ENCODE measurements at regions not wholly inside any gene's neighbourhood (a gene's known extent, or its start where the extent isn't known, plus 50 kb on each side); places are given as distances from the start of the nearest gene placed in this dataset.

DNA sequence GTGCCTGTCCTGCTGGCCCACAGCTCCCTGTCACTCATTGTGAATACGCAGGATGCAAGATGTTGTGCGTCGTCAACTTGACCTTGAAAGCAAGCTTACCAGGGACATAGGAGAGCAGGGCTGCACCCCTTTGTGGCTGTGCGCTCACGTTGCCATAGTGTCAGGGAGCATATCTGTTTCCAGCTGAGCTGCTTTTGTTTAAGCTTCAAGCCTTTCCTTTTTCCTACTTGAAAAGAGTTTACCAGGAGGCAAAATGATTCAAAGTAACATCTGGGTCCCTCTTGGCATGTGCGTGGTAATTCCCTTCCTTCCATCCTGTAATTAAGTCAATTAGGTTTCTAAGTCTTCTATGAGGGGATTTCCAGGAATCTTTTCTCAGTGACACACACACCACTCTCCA, 537.1 kb downstream of the AJAP1 start:
- Mint-ChIP-seq H3K4me3 (no peak overlapping the region), H3K27me3 (no peaks in the 10 kb centered on the region), H3K9me3 (peaks cover 2% of the 10 kb centered on the region), H3K4me1 (no peaks in the 10 kb centered on the region), H3K27ac (no peak overlapping the region), H3K36me3 (no peaks in the 10 kb centered on the region)
- POLR2A ChIA-PET: no interaction called here
- no peak for ATAC-seq (ENCODE audit: low read depth)
- DNase-seq: no peak

DNA sequence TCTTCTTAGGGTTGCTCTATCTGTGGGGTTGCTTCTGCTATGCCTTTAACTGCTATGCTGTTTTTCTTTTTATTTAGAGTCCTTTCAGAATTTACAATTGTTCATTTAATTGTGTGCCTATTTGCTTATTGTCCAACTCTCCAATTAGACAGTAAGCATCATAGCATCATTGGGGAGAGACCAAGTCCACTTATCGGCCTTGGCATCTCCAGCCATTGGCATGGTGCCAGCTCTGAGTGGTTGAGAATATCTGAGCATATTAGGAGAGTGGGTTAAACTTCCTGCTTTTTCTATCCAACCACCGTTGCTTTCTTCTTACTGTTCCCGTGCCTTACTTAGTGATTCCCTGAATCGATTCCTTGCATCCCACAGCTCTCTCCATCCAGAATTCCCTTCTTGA, 535.0 kb downstream of the AJAP1 start:
- Mint-ChIP-seq H3K27ac (no peak overlapping the region), H3K27me3 (no peaks in the 10 kb centered on the region), H3K36me3 (no peaks in the 10 kb centered on the region), H3K4me3 (no peak overlapping the region), H3K4me1 (no peaks in the 10 kb centered on the region), H3K9me3 (peaks cover 2% of the 10 kb centered on the region)
- ATAC-seq (ENCODE audit: low read depth): no peak
- DNase-seq: no peak
- POLR2A ChIA-PET: no interaction called here

DNA sequence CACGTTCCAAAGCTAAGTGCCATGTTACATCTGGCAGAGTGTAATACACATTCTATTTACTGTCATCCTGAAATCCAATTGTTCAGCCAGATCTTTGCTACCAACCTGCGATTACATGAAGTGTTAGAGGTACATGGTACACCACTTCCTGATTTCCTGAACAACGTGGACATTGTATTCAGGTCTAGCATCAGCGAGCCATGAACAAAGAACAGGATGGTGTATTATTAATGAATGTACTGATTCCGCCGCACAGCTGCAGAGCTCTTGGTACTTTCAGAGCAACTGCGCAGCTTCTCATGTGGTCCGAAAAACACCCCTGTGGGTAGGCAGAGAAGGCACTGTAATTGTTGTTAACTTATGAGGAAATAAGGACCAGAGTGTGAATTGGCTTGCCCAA, 511.4 kb downstream of the AJAP1 start:
- Mint-ChIP-seq H3K4me3 (no peak overlapping the region), H3K4me1 (no peaks in the 10 kb centered on the region), H3K27me3 (peaks cover 2% of the 10 kb centered on the region), H3K36me3 (no peaks in the 10 kb centered on the region), H3K9me3 (peaks cover 6% of the 10 kb centered on the region), H3K27ac (no peak overlapping the region)
- ATAC-seq (ENCODE audit: low read depth): no peak
- DNase-seq: no peak
- POLR2A ChIA-PET: no interaction called here

DNA sequence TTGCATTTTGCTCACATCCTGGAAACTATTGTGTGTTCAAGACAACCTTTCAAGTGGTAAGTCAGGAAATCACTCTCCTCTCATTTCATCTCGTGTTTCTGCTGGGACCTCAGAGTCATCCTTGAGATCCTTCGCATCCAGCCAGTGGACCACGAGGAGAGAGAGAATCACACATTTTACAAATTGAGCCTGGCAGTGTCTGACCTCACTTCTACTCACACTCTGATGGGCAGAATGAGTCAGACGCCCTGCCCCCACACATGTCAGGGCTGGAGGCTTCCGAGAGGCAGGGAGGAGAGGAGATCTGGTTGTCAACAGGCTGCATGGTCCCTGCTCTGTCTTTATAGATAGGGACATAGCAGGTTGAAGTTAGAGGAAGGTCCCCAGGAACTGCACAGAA, 509.7 kb downstream of the AJAP1 start:
- POLR2A ChIA-PET: no interaction called here
- Mint-ChIP-seq H3K4me3 (no peak overlapping the region), H3K9me3 (peaks cover 6% of the 10 kb centered on the region), H3K27ac (no peak overlapping the region), H3K36me3 (no peaks in the 10 kb centered on the region), H3K4me1 (no peaks in the 10 kb centered on the region), H3K27me3 (peaks cover 2% of the 10 kb centered on the region)
- ATAC-seq (ENCODE audit: low read depth) (no peak), DNase-seq (no peak)

DNA sequence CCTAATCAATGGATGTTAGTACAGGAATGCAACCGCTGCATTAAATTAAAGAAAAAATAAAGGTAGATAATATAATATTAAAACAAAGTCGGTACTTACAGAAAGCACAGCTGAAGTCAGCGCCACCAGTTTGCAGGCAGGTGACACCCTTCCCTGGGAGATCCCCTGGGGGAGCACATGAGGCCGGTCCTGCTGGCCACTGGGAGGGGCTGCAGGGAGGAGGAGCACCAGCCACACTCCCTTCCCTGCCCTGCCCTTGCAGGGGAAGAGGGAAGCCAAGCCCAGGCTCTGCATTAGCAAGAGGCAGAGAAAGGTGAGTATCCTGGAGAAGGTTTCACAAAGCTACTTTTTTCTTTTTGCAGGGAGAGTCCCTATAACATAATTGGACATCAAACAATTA, 507.0 kb downstream of the AJAP1 start:
- DNase-seq: no peak
- Mint-ChIP-seq H3K4me3 (no peak overlapping the region), H3K9me3 (peaks cover 7% of the 10 kb centered on the region), H3K27me3 (peaks cover 2% of the 10 kb centered on the region), H3K4me1 (no peaks in the 10 kb centered on the region), H3K36me3 (no peaks in the 10 kb centered on the region), H3K27ac (no peak overlapping the region)
- POLR2A ChIA-PET: no interaction called here
- ATAC-seq (ENCODE audit: low read depth): no peak

DNA sequence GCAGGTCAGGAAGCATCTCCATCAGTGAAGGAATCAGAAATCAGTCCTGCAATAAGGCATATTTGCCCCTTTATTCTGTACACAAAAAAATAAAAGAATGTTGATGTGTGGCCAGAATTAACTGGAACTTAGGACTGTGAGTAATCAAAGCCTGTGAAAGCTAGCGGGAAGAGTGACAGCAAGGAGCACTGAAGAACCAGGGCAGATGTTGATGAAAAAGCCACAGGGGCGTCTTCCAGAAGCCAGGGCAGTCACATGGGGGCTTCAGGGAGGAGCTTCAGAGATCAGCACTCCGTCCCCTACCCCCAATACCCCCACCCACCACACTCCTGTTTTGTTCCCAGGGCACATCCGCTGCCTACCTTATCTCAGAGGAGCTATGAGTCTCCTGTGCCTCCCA, 502.8 kb downstream of the AJAP1 start:
- Mint-ChIP-seq H3K9me3 (peaks cover 7% of the 10 kb centered on the region), H3K36me3 (no peaks in the 10 kb centered on the region), H3K27ac (no peak overlapping the region), H3K4me3 (no peak overlapping the region), H3K4me1 (no peaks in the 10 kb centered on the region), H3K27me3 (peaks cover 2% of the 10 kb centered on the region)
- POLR2A ChIA-PET: no interaction called here
- no peak for DNase-seq
- no peak for ATAC-seq (ENCODE audit: low read depth)

DNA sequence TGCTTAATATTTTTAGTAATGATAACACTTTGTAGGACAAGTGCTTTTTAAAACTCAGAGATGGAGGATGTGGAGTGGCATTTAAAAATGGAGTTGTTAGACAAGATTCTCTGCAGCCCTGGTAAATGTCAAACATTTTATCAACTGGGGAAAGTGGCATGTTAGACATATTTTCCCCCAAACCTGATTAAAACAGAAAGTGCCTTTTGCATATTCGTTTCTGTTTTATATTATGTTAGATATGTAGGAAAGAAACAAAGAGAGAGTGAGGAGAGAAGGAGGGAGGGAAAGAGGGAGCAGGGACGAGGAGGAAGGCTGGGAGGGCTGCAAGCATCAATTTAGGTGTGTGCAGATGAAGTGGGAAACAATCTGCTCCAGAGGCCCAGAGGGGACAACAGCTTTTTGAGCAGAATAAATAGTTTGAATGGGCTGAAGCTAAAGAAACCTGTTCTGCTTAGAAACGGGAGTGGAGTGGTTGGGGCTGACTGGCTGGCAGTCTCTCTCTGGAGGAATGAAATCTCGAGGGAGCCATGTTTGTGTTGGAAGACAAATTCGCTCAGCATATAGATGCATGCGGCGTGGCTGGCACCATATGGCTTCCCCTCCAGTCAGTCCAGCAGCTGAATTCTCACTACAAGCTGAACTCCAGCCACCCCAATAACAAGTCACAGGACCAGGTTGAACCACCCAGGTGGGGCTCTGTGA, 502.2 kb downstream of the AJAP1 start:
- Mint-ChIP-seq H3K27me3 (peaks cover 2% of the 10 kb centered on the region), H3K4me3 (no peak overlapping the region), H3K36me3 (no peaks in the 10 kb centered on the region), H3K9me3 (peaks cover 7% of the 10 kb centered on the region), H3K27ac (no peak overlapping the region), H3K4me1 (no peaks in the 10 kb centered on the region)
- POLR2A ChIA-PET: no interaction called here
- ATAC-seq (ENCODE audit: low read depth) (no peak), DNase-seq (no peak)

DNA sequence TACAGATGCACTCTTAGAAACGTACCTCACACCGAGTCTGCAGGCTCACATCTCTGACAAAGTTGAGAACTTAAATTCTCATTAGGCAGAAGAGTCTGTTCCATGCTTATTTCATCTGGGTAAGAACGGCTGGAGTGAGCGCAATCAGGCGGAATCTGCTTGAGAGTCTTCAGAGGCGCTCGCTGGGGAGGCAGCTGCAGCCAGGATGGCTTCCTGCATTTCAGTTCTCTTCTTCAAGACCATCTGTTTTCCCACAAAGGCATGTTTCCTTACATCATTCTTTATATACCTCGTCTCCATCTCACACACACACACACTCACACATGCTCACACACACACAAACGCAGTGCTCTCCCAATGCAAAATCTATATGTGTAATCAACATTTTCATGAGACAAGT, 497.1 kb downstream of the AJAP1 start:
- Mint-ChIP-seq H3K4me1 (no peaks in the 10 kb centered on the region), H3K36me3 (no peaks in the 10 kb centered on the region), H3K27ac (no peak overlapping the region), H3K9me3 (peaks cover 4% of the 10 kb centered on the region), H3K4me3 (no peak overlapping the region), H3K27me3 (no peaks in the 10 kb centered on the region)
- POLR2A ChIA-PET: no interaction called here
- no peak for ATAC-seq (ENCODE audit: low read depth)
- DNase-seq: no peak

DNA sequence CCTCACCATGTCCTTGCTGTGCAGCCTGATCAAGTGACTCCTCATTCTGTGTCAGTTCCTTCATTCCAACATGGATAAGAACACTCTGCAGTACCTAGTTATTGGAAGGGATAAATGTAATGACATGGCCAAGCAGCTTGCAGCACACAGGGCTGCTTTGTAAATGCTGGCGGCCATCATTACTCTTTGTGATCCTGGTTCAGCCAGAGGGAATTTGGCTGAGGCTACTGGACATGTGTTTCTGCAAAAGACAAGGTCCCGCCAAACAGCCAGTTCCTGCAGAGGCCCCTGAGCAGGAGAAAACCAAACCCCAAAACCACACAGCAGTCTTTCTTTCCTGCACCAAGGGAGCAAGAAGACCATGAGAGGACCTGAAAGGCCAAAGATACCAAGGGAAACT, 495.8 kb downstream of the AJAP1 start:
- no peak for ATAC-seq (ENCODE audit: low read depth)
- peaks cover 4% of the 10 kb centered on the region for H3K9me3 Mint-ChIP-seq

DNA sequence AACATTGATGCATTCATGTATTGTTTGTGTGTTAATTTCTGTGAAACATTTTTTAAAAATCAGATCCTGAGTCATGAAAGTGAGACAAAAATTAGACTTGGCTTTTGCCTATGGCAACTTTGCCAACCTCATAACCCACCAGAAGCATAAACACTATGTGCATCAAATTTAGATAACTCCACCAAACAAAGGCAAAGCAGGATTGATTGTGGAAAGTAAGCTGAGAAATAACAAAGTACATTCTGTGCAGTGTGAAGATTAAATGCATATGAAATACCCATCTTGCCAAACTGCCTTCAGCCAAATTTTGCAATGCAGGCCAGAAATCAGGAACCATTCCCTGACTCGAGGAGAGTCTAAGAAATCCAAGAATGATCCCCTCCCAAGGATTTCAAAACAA, 493.4 kb downstream of the AJAP1 start:
- DNase-seq: no peak
- H3K4me1 Mint-ChIP-seq: no peaks in the 10 kb centered on the region
- no peaks in the 10 kb centered on the region for H3K36me3 Mint-ChIP-seq
- no peak overlapping the region for H3K4me3 Mint-ChIP-seq
- POLR2A ChIA-PET: no interaction called here
- H3K27me3 Mint-ChIP-seq: peaks cover 4% of the 10 kb centered on the region
- ATAC-seq (ENCODE audit: low read depth): no peak
- no peak overlapping the region for H3K27ac Mint-ChIP-seq
- H3K9me3 Mint-ChIP-seq: peaks cover 4% of the 10 kb centered on the region

More for the DNA sequence above, 495.8 kb downstream of the AJAP1 start:
- Mint-ChIP-seq H3K27me3 (peaks cover 2% of the 10 kb centered on the region), H3K36me3 (no peaks in the 10 kb centered on the region), H3K4me1 (no peaks in the 10 kb centered on the region), H3K4me3 (no peak overlapping the region), H3K27ac (no peak overlapping the region)
- POLR2A ChIA-PET: no interaction called here
- DNase-seq: no peak

DNA sequence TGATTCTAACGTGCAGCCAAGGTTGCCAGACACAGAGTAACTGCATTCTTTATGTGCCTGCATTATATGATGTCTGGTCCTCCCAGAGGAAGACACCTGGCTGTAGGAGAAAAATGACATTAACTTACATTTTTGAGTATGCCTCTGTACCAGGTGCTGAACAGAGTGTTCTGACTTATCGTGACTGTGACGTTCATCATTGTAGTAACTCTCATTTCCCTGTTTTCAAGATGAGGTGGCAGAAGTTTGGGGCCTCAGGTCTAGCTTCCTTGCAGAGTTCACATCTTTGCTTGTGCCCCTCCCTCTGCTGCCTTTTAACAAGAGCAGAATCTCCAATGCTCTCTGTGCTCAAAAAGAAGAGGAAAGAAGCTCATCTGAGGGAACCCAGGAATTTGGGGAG, 488.0 kb downstream of the AJAP1 start:
- Mint-ChIP-seq H3K9me3 (no peaks in the 10 kb centered on the region), H3K27ac (no peak overlapping the region), H3K36me3 (no peaks in the 10 kb centered on the region), H3K4me3 (no peak overlapping the region), H3K27me3 (peaks cover 7% of the 10 kb centered on the region), H3K4me1 (no peaks in the 10 kb centered on the region)
- ATAC-seq (ENCODE audit: low read depth) (no peak), DNase-seq (no peak)
- POLR2A ChIA-PET: no interaction called here

DNA sequence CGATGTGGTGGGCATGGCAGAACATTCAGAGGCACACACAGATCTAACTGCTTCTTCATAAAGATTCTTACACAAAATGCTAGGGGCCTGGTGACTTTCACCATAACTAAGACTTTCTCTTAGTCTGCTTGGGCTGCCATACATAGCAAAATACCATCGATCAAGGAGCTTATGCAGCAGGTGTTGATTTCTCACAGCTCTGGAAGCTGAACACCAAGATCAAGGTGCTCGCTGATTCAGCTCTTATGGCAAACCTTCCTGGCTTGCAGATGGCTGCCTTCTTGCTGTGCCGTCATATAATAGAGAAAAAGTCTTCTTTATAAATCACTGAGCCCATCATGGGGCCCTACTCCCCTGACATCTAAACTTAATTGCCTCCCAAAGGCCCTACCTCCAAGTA, 487.3 kb downstream of the AJAP1 start:
- Mint-ChIP-seq H3K36me3 (no peaks in the 10 kb centered on the region), H3K4me1 (no peaks in the 10 kb centered on the region), H3K27ac (no peak overlapping the region), H3K4me3 (no peak overlapping the region), H3K27me3 (peaks cover 7% of the 10 kb centered on the region), H3K9me3 (peaks cover 2% of the 10 kb centered on the region)
- no peak for ATAC-seq (ENCODE audit: low read depth)
- POLR2A ChIA-PET: no interaction called here
- no peak for DNase-seq

DNA sequence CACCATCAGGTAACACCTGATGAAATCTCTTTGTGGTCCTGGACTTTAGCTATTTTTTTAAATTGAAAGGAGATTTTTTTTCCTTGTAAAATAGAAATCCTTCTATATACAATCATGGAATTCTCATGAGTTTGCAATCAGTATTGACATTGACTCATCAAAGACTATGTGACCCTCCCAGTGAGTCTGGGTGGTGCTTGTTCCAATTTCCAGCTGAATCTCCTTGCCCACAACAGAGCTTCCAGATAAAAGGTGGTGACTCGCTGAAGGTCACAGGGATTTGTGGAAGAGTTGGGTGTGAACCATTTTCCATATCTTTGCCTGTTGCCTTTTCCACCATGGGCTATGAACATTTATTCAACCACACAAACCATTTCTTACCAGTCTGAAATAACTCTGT, 486.6 kb downstream of the AJAP1 start:
- DNase-seq (no peak), ATAC-seq (ENCODE audit: low read depth) (no peak)
- Mint-ChIP-seq H3K9me3 (peaks cover 2% of the 10 kb centered on the region), H3K4me3 (no peak overlapping the region), H3K27ac (no peak overlapping the region), H3K27me3 (peaks cover 7% of the 10 kb centered on the region), H3K36me3 (no peaks in the 10 kb centered on the region), H3K4me1 (no peaks in the 10 kb centered on the region)
- POLR2A ChIA-PET: no interaction called here

DNA sequence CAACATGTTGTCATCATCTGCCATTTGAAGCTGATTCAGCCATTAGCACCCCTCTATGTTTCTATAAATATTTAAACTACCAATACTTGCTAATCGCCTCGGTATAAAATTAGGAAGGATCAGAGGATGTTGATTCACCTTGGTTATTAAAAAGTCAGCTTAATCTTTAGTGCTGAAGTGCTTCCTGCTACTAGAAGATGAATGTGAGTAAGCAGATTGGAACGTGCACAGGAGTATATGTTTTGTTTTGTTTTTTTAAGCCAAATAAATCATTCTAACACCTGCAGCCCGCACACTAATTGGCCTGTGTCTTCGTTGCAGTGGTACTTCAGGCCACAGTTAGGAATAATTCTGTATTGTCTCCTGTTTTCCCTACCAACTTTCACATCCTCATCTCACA, 485.7 kb downstream of the AJAP1 start:
- POLR2A ChIA-PET: no interaction called here
- H3K9me3 Mint-ChIP-seq: peaks cover 2% of the 10 kb centered on the region

More for the DNA sequence above, 485.7 kb downstream of the AJAP1 start:
- H3K27me3 Mint-ChIP-seq: peaks cover 4% of the 10 kb centered on the region
- ATAC-seq (ENCODE audit: low read depth): no peak
- no peak overlapping the region for H3K27ac Mint-ChIP-seq
- DNase-seq: no peak
- no peaks in the 10 kb centered on the region for H3K4me1 Mint-ChIP-seq
- no peak overlapping the region for H3K4me3 Mint-ChIP-seq
- no peaks in the 10 kb centered on the region for H3K36me3 Mint-ChIP-seq
